HAP-1 (cell line): ENCODE measurements at regions not wholly inside any gene's neighbourhood (a gene's known extent, or its start where the extent isn't known, plus 50 kb on each side); places are given as distances from the start of the nearest gene placed in this dataset.
A peak's percentile ranks its signal among the peaks of the same experiment; 100 is the strongest.

Experiments used
- DNase-seq, 2 experiments: peaks; one replicate each; pipeline ENCODE4 v3.0.0-alpha.2; 2016 to 2020; ENCODE audit warnings: low spot score in 2 of 2
- H3K27me3 ChIP-seq: fragments of 250-450 bp; sonication (Bioruptor Pico); 2 replicates; pipeline ENCODE4 v1.5.1; 2020; ENCODE audit warnings: low read depth, mild to moderate bottlenecking, moderate library complexity
- H3K36me3 ChIP-seq: fragments of 250-450 bp; sonication (Bioruptor Pico); replicated peaks from 2 replicates; pipeline ENCODE4 v1.5.1; 2020; ENCODE audit warnings: mild to moderate bottlenecking
- H3K4me1 ChIP-seq: fragments of 250-450 bp; sonication (Bioruptor Pico); 2 replicates; pipeline ENCODE4 v1.5.1; 2020; ENCODE audit warnings: mild to moderate bottlenecking
- H3K4me3 ChIP-seq: fragments of 250-450 bp; sonication (Bioruptor Pico); 2 replicates; pipeline ENCODE4 v1.5.1; 2020; ENCODE audit warnings: mild to moderate bottlenecking, moderate library complexity
- H3K9me3 ChIP-seq: fragments of 250-450 bp; sonication (Bioruptor Pico); 2 replicates; pipeline ENCODE4 v1.5.1; 2020; ENCODE audit warnings: mild to moderate bottlenecking, moderate library complexity
- in situ Hi-C: fragments of 300-500 bp; cut with MboI; formaldehyde crosslinking; loops from 3 replicates; pipeline ENCODE4 v1.14.3; 2020; ENCODE audit warnings: low sequenced_read_pairs, inconsistent platforms, mixed read lengths

GRCh38 chr2:53379547-53379946 lies 388.1 kb upstream of the CHAC2 start:
- no peaks in the 10 kb centered on the region for H3K27me3 ChIP-seq
- no peak overlapping the region for H3K4me3 ChIP-seq
- in situ Hi-C loops = no loop called here
- no peaks in the 10 kb centered on the region for H3K4me1 ChIP-seq
- no peaks in the 10 kb centered on the region for H3K9me3 ChIP-seq
- no peaks in the 10 kb centered on the region for H3K36me3 ChIP-seq
- DNase-seq = no peak

DNA sequence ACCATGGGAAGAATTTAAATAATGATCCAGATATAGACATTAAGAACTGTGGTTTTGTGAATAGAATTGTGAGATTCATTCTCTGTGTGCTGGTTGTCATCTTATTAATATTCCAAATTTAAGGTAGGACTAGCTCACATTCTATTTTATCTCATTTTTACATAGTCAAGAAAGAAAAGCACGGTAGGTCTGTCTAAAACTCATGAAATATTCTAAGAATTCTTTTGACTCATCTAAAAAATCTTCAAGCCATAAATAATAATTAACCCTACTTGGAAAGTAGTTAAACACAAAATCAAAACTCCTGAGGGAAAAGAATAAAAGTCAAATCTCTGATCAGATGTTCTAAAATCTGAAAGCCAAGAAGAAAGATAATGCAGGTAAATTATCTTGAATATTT lies 388.8 kb upstream of the CHAC2 start:
- no peaks in the 10 kb centered on the region for H3K9me3 ChIP-seq
- no peaks in the 10 kb centered on the region for H3K4me1 ChIP-seq
- no peak for DNase-seq
- H3K36me3 ChIP-seq = no peaks in the 10 kb centered on the region
- H3K27me3 ChIP-seq = no peaks in the 10 kb centered on the region
- no peak overlapping the region for H3K4me3 ChIP-seq
- in situ Hi-C loops = no loop called here

DNA sequence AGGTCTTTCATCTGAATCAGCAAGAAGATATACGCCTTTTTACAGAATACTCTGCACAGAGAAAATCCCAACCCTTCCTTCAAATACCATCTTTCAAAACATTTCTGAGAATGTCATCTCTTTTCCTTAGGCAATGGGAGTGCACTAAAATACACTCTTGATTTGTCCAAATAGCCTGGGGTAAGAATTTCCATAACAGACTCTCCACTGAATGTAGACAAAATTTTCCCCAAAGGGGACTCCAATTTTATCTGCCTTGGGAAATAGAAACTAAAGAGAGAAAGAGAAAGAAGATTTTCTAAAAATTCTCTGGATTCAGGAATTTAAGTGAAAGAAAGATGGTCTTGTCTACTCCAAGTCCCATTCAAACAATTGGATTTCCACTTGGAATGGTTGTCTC lies 394.5 kb upstream of the CHAC2 start:
- no peaks in the 10 kb centered on the region for H3K36me3 ChIP-seq
- H3K9me3 ChIP-seq = no peaks in the 10 kb centered on the region
- no peak overlapping the region for H3K4me3 ChIP-seq
- no peaks in the 10 kb centered on the region for H3K4me1 ChIP-seq
- in situ Hi-C loops = no loop called here
- no peak for DNase-seq
- no peaks in the 10 kb centered on the region for H3K27me3 ChIP-seq

- H3K4me3 ChIP-seq = no peak overlapping the region
- H3K36me3 ChIP-seq = no peaks in the 10 kb centered on the region
- H3K27me3 ChIP-seq = no peaks in the 10 kb centered on the region
- in situ Hi-C loops = no loop called here
- no peaks in the 10 kb centered on the region for H3K9me3 ChIP-seq
- H3K4me1 ChIP-seq = no peaks in the 10 kb centered on the region
- no peak for DNase-seq
These were observed 401.1 kb upstream of the CHAC2 start for GRCh38 chr2:53366543-53366942.

GRCh38 chr2:53362934-53363333 lies 404.7 kb upstream of the CHAC2 start:
- no peaks in the 10 kb centered on the region for H3K4me1 ChIP-seq
- H3K27me3 ChIP-seq = no peaks in the 10 kb centered on the region
- no peaks in the 10 kb centered on the region for H3K36me3 ChIP-seq
- in situ Hi-C loops = no loop called here
- H3K9me3 ChIP-seq = no peaks in the 10 kb centered on the region
- no peak for DNase-seq
- H3K4me3 ChIP-seq = no peak overlapping the region

- in situ Hi-C loops = no loop called here
- no peak for DNase-seq
- no peaks in the 10 kb centered on the region; the same call in 1 of the 2 replicates for H3K9me3 ChIP-seq
- H3K4me1 ChIP-seq = peaks cover 7% of the 10 kb centered on the region
- H3K36me3 ChIP-seq = no peaks in the 10 kb centered on the region
- no peak overlapping the region for H3K4me3 ChIP-seq
- H3K27me3 ChIP-seq = no peaks in the 10 kb centered on the region
These were observed 411.2 kb upstream of the CHAC2 start for GRCh38 chr2:53356291-53356905.

GRCh38 chr2:53353135-53354114 lies 414.2 kb upstream of the CHAC2 start:
- no peaks in the 10 kb centered on the region for H3K27me3 ChIP-seq
- in situ Hi-C loops = no loop called here
- DNase-seq = peak; percentile 25 to 62
- H3K4me3 ChIP-seq = no peak overlapping the region
- H3K9me3 ChIP-seq = no peaks in the 10 kb centered on the region; the same call in 1 of the 2 replicates
- H3K36me3 ChIP-seq = no peaks in the 10 kb centered on the region
- peaks cover 7% of the 10 kb centered on the region for H3K4me1 ChIP-seq

DNA sequence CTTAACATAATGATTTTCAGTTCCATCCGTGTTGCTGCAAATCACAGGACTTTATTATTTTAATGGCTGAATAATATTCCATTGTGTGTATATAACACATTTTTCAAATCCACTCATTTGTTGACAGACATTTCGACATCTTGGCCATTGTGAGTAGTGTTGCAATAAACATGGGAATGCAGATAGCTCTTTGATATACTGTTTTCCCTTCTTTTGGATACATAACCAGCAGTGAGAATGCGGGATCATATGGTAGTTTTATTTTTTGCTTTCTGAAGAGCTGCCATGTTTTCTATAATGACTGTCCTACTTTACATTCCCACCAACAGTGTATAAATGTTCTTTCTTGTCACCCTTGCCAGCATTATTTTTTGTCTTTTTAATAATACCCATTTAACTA lies 420.3 kb upstream of the CHAC2 start:
- no peaks in the 10 kb centered on the region; the same call in 1 of the 2 replicates for H3K4me1 ChIP-seq
- H3K36me3 ChIP-seq = no peaks in the 10 kb centered on the region
- no peak overlapping the region for H3K4me3 ChIP-seq
- no peaks in the 10 kb centered on the region for H3K9me3 ChIP-seq
- DNase-seq = no peak
- in situ Hi-C loops = no loop called here
- H3K27me3 ChIP-seq = no peaks in the 10 kb centered on the region

- no peaks in the 10 kb centered on the region for H3K4me1 ChIP-seq
- no peaks in the 10 kb centered on the region for H3K36me3 ChIP-seq
- H3K27me3 ChIP-seq = no peaks in the 10 kb centered on the region
- in situ Hi-C loops = no loop called here
- no peak overlapping the region for H3K4me3 ChIP-seq
- no peak for DNase-seq
- H3K9me3 ChIP-seq = no peaks in the 10 kb centered on the region
These were observed 425.4 kb upstream of the CHAC2 start for GRCh38 chr2:53342248-53342647.

- H3K4me1 ChIP-seq = no peaks in the 10 kb centered on the region
- DNase-seq = no peak
These were observed 433.0 kb upstream of the CHAC2 start for GRCh38 chr2:53334610-53335009.

DNA sequence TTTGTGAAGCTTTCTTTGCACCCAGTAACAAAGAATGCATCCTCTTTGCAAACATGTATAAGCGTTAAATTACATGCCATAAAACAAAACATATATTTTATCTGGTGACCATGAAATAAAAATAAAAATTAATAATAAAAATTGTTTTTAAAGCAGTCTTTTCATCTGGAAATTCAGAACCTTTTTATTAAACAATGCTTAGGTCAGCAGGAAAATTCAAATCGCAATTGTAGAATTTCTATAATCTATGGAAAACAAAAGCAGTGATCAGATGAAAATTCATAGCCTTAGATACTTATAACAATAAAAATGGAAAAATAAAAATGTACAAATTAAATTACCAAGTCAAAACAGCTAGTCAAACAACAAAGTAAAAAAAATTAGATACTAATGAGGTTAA lies 435.9 kb upstream of the CHAC2 start:
- Histone ChIP-seq H3K36me3 (no peaks in the 10 kb centered on the region), H3K9me3 (no peaks in the 10 kb centered on the region), H3K4me3 (no peak overlapping the region), H3K4me1 (no peaks in the 10 kb centered on the region), H3K27me3 (no peaks in the 10 kb centered on the region)
- no peak for DNase-seq
- in situ Hi-C loops = no loop called here

More at GRCh38 chr2:53334610-53335009, 433.0 kb upstream of the CHAC2 start:
- Histone ChIP-seq H3K36me3 (no peaks in the 10 kb centered on the region), H3K27me3 (no peaks in the 10 kb centered on the region), H3K4me3 (no peak overlapping the region), H3K9me3 (no peaks in the 10 kb centered on the region)
- in situ Hi-C loops = no loop called here

DNA sequence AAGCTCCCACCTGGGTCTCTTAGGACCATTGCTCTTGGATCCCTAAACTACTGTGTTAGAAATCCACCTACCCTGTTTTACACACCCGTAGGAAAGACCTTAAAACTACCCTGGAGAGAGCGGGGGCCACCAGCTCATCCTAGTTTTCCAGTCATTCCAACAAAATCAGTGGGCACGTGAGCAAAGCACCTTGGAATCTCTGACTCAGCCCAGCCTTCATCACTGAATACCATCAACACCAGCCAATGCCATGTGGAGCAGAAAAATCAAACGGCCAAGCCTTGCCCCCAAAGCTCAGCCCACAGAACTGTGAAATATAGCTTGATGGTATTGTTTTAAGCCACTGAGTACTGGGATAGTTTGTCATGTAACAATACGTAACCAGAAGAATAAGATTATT lies 449.7 kb upstream of the CHAC2 start:
- Histone ChIP-seq H3K9me3 (no peaks in the 10 kb centered on the region), H3K4me1 (no peaks in the 10 kb centered on the region), H3K27me3 (no peaks in the 10 kb centered on the region), H3K4me3 (no peak overlapping the region), H3K36me3 (no peaks in the 10 kb centered on the region)
- in situ Hi-C loops = no loop called here
- no peak for DNase-seq

GRCh38 chr2:53315149-53315548 lies 452.5 kb upstream of the CHAC2 start:
- H3K9me3 ChIP-seq = no peaks in the 10 kb centered on the region
- H3K4me3 ChIP-seq = no peak overlapping the region
- DNase-seq = peak in 1 of 2 experiments; percentile 14
- H3K36me3 ChIP-seq = no peaks in the 10 kb centered on the region
- H3K4me1 ChIP-seq = no peaks in the 10 kb centered on the region
- H3K27me3 ChIP-seq = no peaks in the 10 kb centered on the region
- in situ Hi-C loops = no loop called here

- H3K4me1 ChIP-seq = no peaks in the 10 kb centered on the region
- H3K27me3 ChIP-seq = no peaks in the 10 kb centered on the region
- no peaks in the 10 kb centered on the region for H3K36me3 ChIP-seq
- H3K4me3 ChIP-seq = no peak overlapping the region
- no peak for DNase-seq
- in situ Hi-C loops = no loop called here
- no peaks in the 10 kb centered on the region for H3K9me3 ChIP-seq
These were observed 452.9 kb upstream of the CHAC2 start for GRCh38 chr2:53314718-53315117.
